ENCODE measurements at regions not wholly inside any gene's neighbourhood (a gene's known extent, or its start where the extent isn't known, plus 50 kb on each side); places are given as distances from the start of the nearest gene placed in this dataset.

GRCh38 chr11:106468086-106468485 is 390.6 kb downstream of the AASDHPPT start:
- BruUV-seq (replicated peaks), result no TSS peak

GRCh38 chr11:106468531-106468930 is 391.1 kb downstream of the AASDHPPT start:
- H3K4me1 ChIP-seq, result peaks cover 84% of the 10 kb centered on the region
- peak overlapping the region; percentile 88 for H3K27ac Mint-ChIP-seq (ENCODE audit: unreplicated experiment)
- CTCF ChIA-PET, result interaction anchor here (0.8 to 1.0 kb wide), 2 partner anchors 11 to 12 kb away, joined by 4 to 6 read pairs; no protein-coding TSS in a partner anchor

More at GRCh38 chr11:106468086-106468485, 390.6 kb downstream of the AASDHPPT start:
- peaks cover 29% of the 10 kb centered on the region for H3K9me3 Mint-ChIP-seq (ENCODE audit: unreplicated experiment)
- H3K27me3 Mint-ChIP-seq (ENCODE audit: insufficient read depth, unreplicated experiment), result no peaks in the 10 kb centered on the region
- peak; percentile 76 for DNase-seq
- peak overlapping the region; percentile 67 for H3K4me3 Mint-ChIP-seq (ENCODE audit: unreplicated experiment)
- no peak for TF ChIP-seq CTCF (IDR thresholded peaks at IDR 0.05; ENCODE audit: insufficient read depth in 1 of 2, low read depth in 1 of 2, low read length in 1 of 2, severe bottlenecking in 1 of 2, unreplicated experiment in 1 of 2)
- Histone ChIP-seq H3K36me3 (ENCODE audit: control insufficient read depth, insufficient read depth, low read length) (peaks cover 7% of the 10 kb centered on the region), H3K9me3 (peaks cover 20% of the 10 kb centered on the region), H3K27me3 (replicated peaks; ENCODE audit: control insufficient read depth, insufficient read depth, low read length) (no peaks in the 10 kb centered on the region), H3K4me3 (ENCODE audit: low read depth, low read length) (no peak overlapping the region), H3K4me1 (peaks cover 89% of the 10 kb centered on the region)
- H3K36me3 Mint-ChIP-seq (ENCODE audit: insufficient read depth, unreplicated experiment), result peaks cover 18% of the 10 kb centered on the region
- H3K4me1 Mint-ChIP-seq (ENCODE audit: low read depth, unreplicated experiment), result peaks cover 68% of the 10 kb centered on the region
- POLR2A ChIA-PET, result interaction anchor here (1.0 to 3.3 kb wide), 2 partner anchors 12 to 45 kb away, joined by 3 to 22 read pairs; no protein-coding TSS in a partner anchor
- peak overlapping the region; percentile 88 for H3K27ac Mint-ChIP-seq (ENCODE audit: unreplicated experiment)
- intact Hi-C loops (cut with micrococcal nuclease; ENCODE audit: unreplicated experiment), result loop anchor here (1.0 to 10.0 kb wide), 3 partner anchors 391 to 1803 kb away; partner anchors contain the start of genes AASDHPPT and KBTBD3
- CTCF ChIA-PET, result interaction anchor here (0.8 to 1.0 kb wide), 2 partner anchors 11 to 13 kb away, joined by 4 to 6 read pairs; no protein-coding TSS in a partner anchor

GRCh38 chr11:106470230-106470629 is 392.8 kb downstream of the AASDHPPT start:
- Mint-ChIP-seq H3K4me1 (ENCODE audit: low read depth, unreplicated experiment) (peaks cover 48% of the 10 kb centered on the region), H3K4me3 (ENCODE audit: unreplicated experiment) (peak overlapping the region; percentile 4), H3K27ac (ENCODE audit: unreplicated experiment) (peak overlapping the region; percentile 88), H3K9me3 (ENCODE audit: unreplicated experiment) (peaks cover 33% of the 10 kb centered on the region), H3K36me3 (ENCODE audit: insufficient read depth, unreplicated experiment) (peaks cover 11% of the 10 kb centered on the region), H3K27me3 (ENCODE audit: insufficient read depth, unreplicated experiment) (no peaks in the 10 kb centered on the region)
- no TSS peak for BruUV-seq (replicated peaks)
- peaks cover 36% of the 10 kb centered on the region for H3K9me3 ChIP-seq
- TF ChIP-seq CTCF (IDR thresholded peaks at IDR 0.05; ENCODE audit: insufficient read depth in 1 of 2, low read depth in 1 of 2, low read length in 1 of 2, severe bottlenecking in 1 of 2, unreplicated experiment in 1 of 2), result no peak
- H3K36me3 ChIP-seq (ENCODE audit: control insufficient read depth, insufficient read depth, low read length), result peaks cover 5% of the 10 kb centered on the region
- H3K4me3 ChIP-seq (ENCODE audit: low read depth, low read length), result no peak overlapping the region
- intact Hi-C loops (cut with micrococcal nuclease; ENCODE audit: unreplicated experiment), result no loop called here
- POLR2A ChIA-PET, result interaction anchor here (0.6 kb wide), 1 partner anchor 11 kb away, joined by 11 read pairs; no protein-coding TSS in a partner anchor
- no peaks in the 10 kb centered on the region for H3K27me3 ChIP-seq (replicated peaks; ENCODE audit: control insufficient read depth, insufficient read depth, low read length)
- CTCF ChIA-PET, result interaction anchor here (1.0 kb wide), 1 partner anchor 10 kb away, joined by 3 read pairs; no protein-coding TSS in a partner anchor
- peaks cover 67% of the 10 kb centered on the region for H3K4me1 ChIP-seq
- peak in 1 of 2 experiments; percentile 62 for DNase-seq

More at GRCh38 chr11:106468531-106468930, 391.1 kb downstream of the AASDHPPT start:
- no peak for TF ChIP-seq CTCF (IDR thresholded peaks at IDR 0.05; ENCODE audit: insufficient read depth in 1 of 2, low read depth in 1 of 2, low read length in 1 of 2, severe bottlenecking in 1 of 2, unreplicated experiment in 1 of 2)
- H3K27me3 ChIP-seq (replicated peaks; ENCODE audit: control insufficient read depth, insufficient read depth, low read length), result no peaks in the 10 kb centered on the region
- peak; percentile 55 to 60 for DNase-seq
- BruUV-seq (replicated peaks), result TSS peak; percentile 77
- H3K36me3 ChIP-seq (ENCODE audit: control insufficient read depth, insufficient read depth, low read length), result peaks cover 8% of the 10 kb centered on the region
- POLR2A ChIA-PET, result interaction anchor here (0.9 to 3.3 kb wide), 3 partner anchors 12 to 82 kb away, joined by 3 to 22 read pairs (median 3); no protein-coding TSS in a partner anchor
- H3K9me3 ChIP-seq, result peaks cover 22% of the 10 kb centered on the region
- peaks cover 64% of the 10 kb centered on the region for H3K4me1 Mint-ChIP-seq (ENCODE audit: low read depth, unreplicated experiment)
- H3K9me3 Mint-ChIP-seq (ENCODE audit: unreplicated experiment), result peaks cover 33% of the 10 kb centered on the region
- H3K4me3 Mint-ChIP-seq (ENCODE audit: unreplicated experiment), result peak overlapping the region; percentile 67
- no peak overlapping the region for H3K4me3 ChIP-seq (ENCODE audit: low read depth, low read length)
- no peaks in the 10 kb centered on the region for H3K27me3 Mint-ChIP-seq (ENCODE audit: insufficient read depth, unreplicated experiment)
- H3K36me3 Mint-ChIP-seq (ENCODE audit: insufficient read depth, unreplicated experiment), result peaks cover 15% of the 10 kb centered on the region
- intact Hi-C loops (cut with micrococcal nuclease; ENCODE audit: unreplicated experiment), result loop anchor here (1.0 to 10.0 kb wide), 3 partner anchors 391 to 1804 kb away; partner anchors contain the start of genes AASDHPPT and KBTBD3

All from Caco-2 (cell line).